Mucosa of descending colon (tissue), 3 donors: ENCODE measurements at regions not wholly inside any gene's neighbourhood (a gene's known extent, or its start where the extent isn't known, plus 50 kb on each side); places are given as distances from the start of the nearest gene placed in this dataset.

ENCODE experiments used
- ATAC-seq: fragments of 200-7000 bp; cut with Tn5 transposase; one replicate; pipeline ENCODE4 v1.9.1; 2020; ENCODE audit warnings: mild to moderate bottlenecking, moderate library complexity
- DNase-seq, 3 donors: peaks; one replicate each; pipeline ENCODE4 v3.0.0-alpha.2; 2020
- H3K36me3 ChIP-seq: fragments of 200-600 bp; one replicate; pipeline ENCODE4 v1.8.0; 2021; ENCODE audit warnings: low read depth, mild to moderate bottlenecking
- H3K4me1 ChIP-seq: fragments of 200-600 bp; one replicate; pipeline ENCODE4 v1.8.0; 2021; ENCODE audit warnings: low read depth, mild to moderate bottlenecking
- H3K4me3 ChIP-seq: fragments of 200-600 bp; one replicate; pipeline ENCODE4 v1.8.0; 2021; ENCODE audit warnings: mild to moderate bottlenecking
- H3K9me3 ChIP-seq: fragments of 200-600 bp; one replicate; pipeline ENCODE4 v1.8.0; 2021; ENCODE audit warnings: mild to moderate bottlenecking
- intact Hi-C, 2 donors: fragments of 100-400 bp; cut with DNase I in 1 of 2; cut with micrococcal nuclease in 1 of 2; formaldehyde crosslinking; loops; one replicate each; pipeline versions ENCODE4 v1.11.0 to v1.11.1; 2022; cut with DNase I, micrococcal nuclease
- TF ChIP-seq, protein P1 (sequence below): fragments of 200-600 bp; IDR thresholded peaks from one replicate; pipeline ENCODE4 v1.8.0; 2022; ENCODE audit warnings: antibody characterized with exemption, mild to moderate bottlenecking
- donor health status: DM: no; HTN: no; CAD: no; lungs with moderate emphysema.
- donor health status: DM: no; HTN: no; CAD: no.
- donor health status: DM: no; HTN: yes; CAD: no.

DNA sequence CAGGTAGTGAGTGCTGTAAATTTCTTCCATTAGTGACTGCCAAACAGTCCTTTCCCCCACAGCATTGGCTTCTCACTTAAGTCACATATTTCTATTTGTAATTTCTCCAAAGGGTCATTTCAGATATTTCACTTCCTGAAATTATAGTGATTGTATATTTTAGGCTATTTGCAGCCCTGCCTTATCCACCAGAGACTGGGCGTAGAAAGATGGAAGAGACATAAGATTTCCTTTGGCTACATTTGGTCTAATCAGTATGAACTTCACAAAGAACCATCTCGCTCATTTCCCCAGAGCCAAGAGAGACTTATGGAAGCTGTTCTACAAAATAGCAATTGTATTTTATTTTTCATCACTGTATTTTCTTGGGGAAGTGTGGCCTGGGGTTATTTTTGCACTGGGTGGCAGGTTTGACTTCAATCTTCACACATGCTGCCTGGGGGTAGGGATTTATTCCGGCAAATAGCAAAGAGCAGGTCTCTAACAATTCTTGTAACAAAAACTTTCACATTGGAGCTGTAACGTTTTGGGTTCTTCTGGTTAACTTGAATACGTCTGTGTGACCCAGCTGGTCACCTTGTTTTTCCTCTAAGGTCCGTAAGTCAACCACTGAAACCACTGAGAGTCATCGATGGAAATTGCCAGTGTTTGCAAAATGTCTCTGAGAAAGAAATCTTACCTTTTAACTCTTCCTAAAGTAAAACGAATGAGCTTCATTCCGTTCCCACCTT lies 170.6 kb upstream of the SERPINE2 start:
- Histone ChIP-seq H3K36me3 (no peaks in the 10 kb centered on the region), H3K9me3 (no peaks in the 10 kb centered on the region), H3K4me1 (no peaks in the 10 kb centered on the region), H3K4me3 (no peak overlapping the region)
- TF ChIP-seq, protein P1, sequence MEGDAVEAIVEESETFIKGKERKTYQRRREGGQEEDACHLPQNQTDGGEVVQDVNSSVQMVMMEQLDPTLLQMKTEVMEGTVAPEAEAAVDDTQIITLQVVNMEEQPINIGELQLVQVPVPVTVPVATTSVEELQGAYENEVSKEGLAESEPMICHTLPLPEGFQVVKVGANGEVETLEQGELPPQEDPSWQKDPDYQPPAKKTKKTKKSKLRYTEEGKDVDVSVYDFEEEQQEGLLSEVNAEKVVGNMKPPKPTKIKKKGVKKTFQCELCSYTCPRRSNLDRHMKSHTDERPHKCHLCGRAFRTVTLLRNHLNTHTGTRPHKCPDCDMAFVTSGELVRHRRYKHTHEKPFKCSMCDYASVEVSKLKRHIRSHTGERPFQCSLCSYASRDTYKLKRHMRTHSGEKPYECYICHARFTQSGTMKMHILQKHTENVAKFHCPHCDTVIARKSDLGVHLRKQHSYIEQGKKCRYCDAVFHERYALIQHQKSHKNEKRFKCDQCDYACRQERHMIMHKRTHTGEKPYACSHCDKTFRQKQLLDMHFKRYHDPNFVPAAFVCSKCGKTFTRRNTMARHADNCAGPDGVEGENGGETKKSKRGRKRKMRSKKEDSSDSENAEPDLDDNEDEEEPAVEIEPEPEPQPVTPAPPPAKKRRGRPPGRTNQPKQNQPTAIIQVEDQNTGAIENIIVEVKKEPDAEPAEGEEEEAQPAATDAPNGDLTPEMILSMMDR: no peak
- intact Hi-C loops: no loop called here
- ATAC-seq (no peak), DNase-seq (no peak)

DNA sequence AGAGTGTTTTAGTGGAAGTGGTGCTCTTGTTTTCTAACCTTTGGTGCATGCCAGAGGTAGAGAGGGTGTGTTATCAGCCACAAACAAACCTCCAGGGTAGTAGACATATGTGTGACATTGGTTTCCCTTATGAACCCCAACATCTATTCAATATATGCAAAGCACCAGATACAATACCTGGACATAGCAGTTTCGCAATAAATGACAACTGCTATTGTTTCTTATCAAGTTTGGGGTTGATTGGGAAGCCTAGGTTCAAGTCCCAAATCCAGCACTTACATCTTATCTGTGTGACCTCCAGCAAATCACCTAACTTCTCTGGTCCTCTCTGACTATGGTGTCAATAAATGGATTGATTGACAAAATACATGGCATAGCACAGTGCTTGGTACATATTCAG lies 169.4 kb upstream of the SERPINE2 start:
- Histone ChIP-seq H3K4me1 (no peaks in the 10 kb centered on the region), H3K9me3 (no peaks in the 10 kb centered on the region), H3K4me3 (no peak overlapping the region), H3K36me3 (no peaks in the 10 kb centered on the region)
- ATAC-seq: no peak
- intact Hi-C loops: no loop called here
- DNase-seq: no peak
- TF ChIP-seq, protein P1: no peak

DNA sequence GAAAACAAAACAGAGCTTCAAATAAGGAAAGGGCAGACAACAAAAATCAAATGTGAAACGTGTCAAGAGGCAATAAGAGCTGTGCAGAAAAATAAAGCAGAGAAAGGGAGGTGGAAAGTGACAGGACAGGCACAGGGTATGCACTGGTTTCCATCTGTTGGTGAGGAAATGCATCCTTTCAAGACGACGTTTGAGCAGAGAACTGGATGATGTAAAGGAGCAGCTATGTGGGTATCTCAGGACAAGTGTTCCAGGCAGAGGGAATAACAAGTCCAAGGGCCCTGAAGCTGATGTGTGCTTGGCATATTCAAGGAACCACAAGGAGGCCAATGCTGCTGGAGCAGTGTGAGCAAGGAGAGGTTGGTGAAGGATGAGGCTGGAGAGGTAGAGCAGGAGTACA lies 168.9 kb upstream of the SERPINE2 start:
- DNase-seq (no peak), ATAC-seq (no peak)

DNA sequence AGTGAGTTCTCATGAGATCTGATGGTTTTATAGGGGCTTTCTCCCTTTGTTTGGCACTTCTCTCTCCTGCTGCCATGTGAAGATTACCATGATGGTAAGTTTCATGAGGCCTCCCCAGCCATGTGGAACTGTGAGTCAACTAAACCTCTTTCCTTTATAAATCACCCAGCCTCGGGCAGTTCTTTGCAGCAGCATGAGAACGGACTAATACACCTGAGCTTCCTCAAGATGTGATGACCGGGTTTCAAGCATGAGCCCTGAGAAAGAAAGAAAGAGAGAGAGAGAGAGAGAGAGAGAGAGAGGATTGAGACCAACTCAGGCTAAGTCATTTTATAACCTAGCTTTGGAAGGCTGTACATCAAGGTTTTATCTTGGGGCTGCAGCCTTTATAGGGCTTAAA lies 167.7 kb upstream of the SERPINE2 start:
- no peaks in the 10 kb centered on the region for H3K4me1 ChIP-seq
- H3K4me3 ChIP-seq: no peak overlapping the region
- H3K9me3 ChIP-seq: no peaks in the 10 kb centered on the region
- ATAC-seq (no peak), DNase-seq (no peak)
- no peaks in the 10 kb centered on the region for H3K36me3 ChIP-seq
- intact Hi-C loops: no loop called here
- TF ChIP-seq, protein P1: no peak

More for the DNA sequence above, 168.9 kb upstream of the SERPINE2 start:
- TF ChIP-seq, protein P1: no peak
- Histone ChIP-seq H3K9me3 (no peaks in the 10 kb centered on the region), H3K4me3 (no peak overlapping the region), H3K4me1 (no peaks in the 10 kb centered on the region), H3K36me3 (no peaks in the 10 kb centered on the region)
- intact Hi-C loops: no loop called here

DNA sequence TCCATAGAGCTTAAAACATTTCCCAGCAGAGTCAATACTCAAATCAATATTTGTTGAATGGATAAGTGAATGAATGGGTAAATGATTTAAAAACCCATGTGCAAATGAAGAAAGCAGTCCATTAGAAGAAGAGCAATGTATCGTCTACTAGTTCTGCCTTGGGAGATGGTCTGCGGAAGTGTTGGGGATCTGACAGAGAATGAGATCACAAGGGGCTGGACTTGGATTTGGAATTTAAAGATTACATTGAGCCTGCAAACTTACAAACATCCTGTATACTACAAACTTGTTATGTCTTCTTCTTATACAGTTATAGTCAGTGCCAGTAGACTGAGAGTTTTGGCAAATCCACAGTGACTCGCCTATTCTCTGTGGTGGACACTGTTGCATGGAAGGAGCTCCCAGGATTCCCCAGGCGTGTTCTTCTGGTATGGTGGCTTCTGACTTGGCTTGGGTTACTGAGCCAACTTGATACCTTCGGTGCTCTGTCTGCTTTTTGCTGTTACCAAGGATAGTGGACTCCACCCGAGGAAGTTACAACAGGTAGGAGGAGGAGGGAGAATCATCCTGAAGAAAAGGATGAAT lies 163.3 kb upstream of the SERPINE2 start:
- no peak for DNase-seq

More for the DNA sequence above, 163.3 kb upstream of the SERPINE2 start:
- ATAC-seq: no peak
- Histone ChIP-seq H3K36me3 (no peaks in the 10 kb centered on the region), H3K4me1 (no peaks in the 10 kb centered on the region), H3K9me3 (no peaks in the 10 kb centered on the region), H3K4me3 (no peak overlapping the region)
- intact Hi-C loops: no loop called here
- TF ChIP-seq, protein P1: no peak
